Keratinocyte (primary cell): ENCODE measurements at regions not wholly inside any gene's neighbourhood (a gene's known extent, or its start where the extent isn't known, plus 50 kb on each side); places are given as distances from the start of the nearest gene placed in this dataset.

Source experiments
- DNase-seq: peaks from one replicate; pipeline ENCODE4 v3.0.0-alpha.2; 2011; ENCODE audit warnings: low read depth, missing footprints, low spot score
- FAIRE-seq: peaks from 2 replicates; lab custom pipeline; 2011; peaks lifted over from hg19 to GRCh38; lab: Jason Lieb, UNC
- H2AFZ ChIP-seq: 2 replicates; pipeline ENCODE4 v1.6.0; 2012; ENCODE audit warnings: low read length, control low read depth, inconsistent platforms; ENCODE audit not compliant: control insufficient read depth
- H3K27ac ChIP-seq: 2 replicates; pipeline ENCODE4 v1.5.1; 2011; ENCODE audit warnings: low read length; ENCODE audit not compliant: control insufficient read depth, insufficient read depth
- H3K27me3 ChIP-seq: 3 replicates; pipeline ENCODE4 v1.6.0; 2011; ENCODE audit warnings: low read length; ENCODE audit not compliant: control insufficient read depth, insufficient read depth; ENCODE audit errors: extremely low read depth
- H3K36me3 ChIP-seq, 2 experiments: 2 replicates in 1 of 2; 3 replicates in 1 of 2; pipeline ENCODE4 v1.5.1; 2011; ENCODE audit warnings: low read length in 2 of 2, mild to moderate bottlenecking in 1 of 2; ENCODE audit not compliant: control insufficient read depth in 2 of 2, insufficient read depth in 2 of 2; ENCODE audit errors: extremely low read depth in 1 of 2
- H3K4me1 ChIP-seq: 3 replicates; pipeline ENCODE4 v1.5.1; 2011; ENCODE audit warnings: low read length; ENCODE audit not compliant: control insufficient read depth, insufficient read depth; ENCODE audit errors: extremely low read depth
- H3K4me2 ChIP-seq: 3 replicates; pipeline ENCODE4 v1.6.0; 2011; ENCODE audit warnings: low read depth, low read length; ENCODE audit not compliant: control insufficient read depth, insufficient read depth; ENCODE audit errors: extremely low read depth
- H3K4me3 ChIP-seq, 3 experiments: fragments of 200-600 bp in 1 of 3; sonication (generic) in 1 of 3; 2 replicates in 2 of 3; 3 replicates in 1 of 3; pipeline ENCODE4 v1.5.1; 2011 to 2016; ENCODE audit warnings: low read length in 3 of 3, mild to moderate bottlenecking in 3 of 3, control low read depth in 2 of 3, inconsistent platforms in 1 of 3, low read depth in 1 of 3, mixed read lengths in 1 of 3, mixed run types in 1 of 3, moderate library complexity in 1 of 3; ENCODE audit not compliant: control insufficient read depth in 2 of 3, insufficient read depth in 2 of 3; ENCODE audit errors: extremely low read depth in 1 of 3
- H3K79me2 ChIP-seq: 2 replicates; pipeline ENCODE4 v1.6.0; 2012; ENCODE audit warnings: low read length; ENCODE audit not compliant: control insufficient read depth, insufficient read depth
- H3K9ac ChIP-seq: 3 replicates; pipeline ENCODE4 v1.6.0; 2011; ENCODE audit warnings: low read length; ENCODE audit not compliant: control insufficient read depth, insufficient read depth; ENCODE audit errors: extremely low read depth
- H3K9me1 ChIP-seq: 3 replicates; pipeline ENCODE4 v1.6.0; 2011; ENCODE audit warnings: low read length; ENCODE audit not compliant: control insufficient read depth, insufficient read depth; ENCODE audit errors: extremely low read depth
- H3K9me3 ChIP-seq: 2 replicates; pipeline ENCODE4 v1.5.1; 2012; ENCODE audit warnings: low read depth, low read length; ENCODE audit not compliant: control insufficient read depth
- H4K20me1 ChIP-seq: 3 replicates; pipeline ENCODE4 v1.6.0; 2011; ENCODE audit warnings: low read length; ENCODE audit not compliant: control insufficient read depth, insufficient read depth; ENCODE audit errors: extremely low read depth
- CTCF ChIP-seq, 3 experiments: IDR thresholded peaks in 1 of 3; conservative IDR thresholded peaks in 1 of 3; optimal IDR thresholded peaks in 1 of 3; 2 replicates in 2 of 3; 3 replicates in 1 of 3; pipeline versions ENCODE3 to v1.5.1; 2011; ENCODE audit warnings: low read length in 3 of 3, mild to moderate bottlenecking in 3 of 3, moderate library complexity in 2 of 3, control low read depth in 1 of 3, inconsistent platforms in 1 of 3; ENCODE audit not compliant: insufficient read depth in 2 of 3; ENCODE audit errors: extremely low read depth in 1 of 3
- EZH2 ChIP-seq: IDR thresholded peaks from one replicate; pipeline ENCODE4 v1.6.1; 2012; ENCODE audit warnings: inconsistent platforms, mild to moderate bottlenecking, low read length, moderate library complexity
- dilution Hi-C: fragments of 300-500 bp; cut with MboI; formaldehyde crosslinking; loops from one replicate; pipeline ENCODE4 v1.7.0; 2020; ENCODE audit warnings: low sequenced_read_pairs; ENCODE audit not compliant: extremely low pct_ligation_motif_present

GRCh38 chr1:208614610-208615009 is 370.4 kb upstream of the PLXNA2 start:
- Histone ChIP-seq H3K9ac (no peak overlapping the region), H3K79me2 (no peaks in the 10 kb centered on the region), H2AFZ (no peak overlapping the region), H3K4me1 (no peaks in the 10 kb centered on the region), H4K20me1 (no peaks in the 10 kb centered on the region), H3K9me3 (no peaks in the 10 kb centered on the region), H3K27ac (no peak overlapping the region), H3K4me2 (no peak overlapping the region), H3K27me3 (no peaks in the 10 kb centered on the region), H3K4me3 (no peak overlapping the region), H3K9me1 (no peaks in the 10 kb centered on the region), H3K36me3 (no peaks in the 10 kb centered on the region)
- FAIRE-seq (no peak), DNase-seq (no peak)
- dilution Hi-C loops, result no loop called here
- no peak for TF ChIP-seq EZH2
- TF ChIP-seq CTCF (optimal IDR thresholded peaks at IDR 0.05 in 1 of 3, IDR thresholded peaks at IDR 0.05 in 1 of 3, conservative IDR thresholded peaks at IDR 0.05 in 1 of 3; ENCODE audit: extremely low read depth in 1 of 3, insufficient read depth in 2 of 3, low read length in 3 of 3), result no peak

DNA sequence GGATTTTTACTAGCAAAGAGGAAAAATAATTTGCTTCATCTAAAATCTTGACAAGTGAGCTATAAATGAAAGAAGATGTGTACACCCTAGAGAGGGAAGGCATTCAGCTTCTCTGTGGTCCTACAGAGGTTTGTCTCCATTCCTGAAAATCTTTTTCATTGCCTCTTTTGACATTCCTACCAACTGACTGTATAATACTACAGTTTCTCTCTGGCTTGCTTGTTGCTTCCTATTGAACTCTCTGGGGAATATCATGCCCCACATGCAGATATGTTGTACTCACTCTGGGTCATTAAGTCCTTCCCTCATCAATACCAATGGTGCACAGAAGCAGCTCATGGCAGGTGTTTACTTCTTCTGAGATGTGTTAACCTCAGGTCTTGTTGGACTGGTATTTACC is 371.2 kb upstream of the PLXNA2 start:
- H3K4me1 ChIP-seq, result no peaks in the 10 kb centered on the region
- no peaks in the 10 kb centered on the region for H3K27me3 ChIP-seq
- H3K36me3 ChIP-seq, result no peaks in the 10 kb centered on the region
- H3K4me3 ChIP-seq, result no peak overlapping the region
- H3K27ac ChIP-seq, result no peak overlapping the region
- no peaks in the 10 kb centered on the region for H3K9me3 ChIP-seq
- no peak for DNase-seq
- H4K20me1 ChIP-seq, result no peaks in the 10 kb centered on the region
- H3K9me1 ChIP-seq, result no peaks in the 10 kb centered on the region
- no peak for TF ChIP-seq EZH2
- TF ChIP-seq CTCF (optimal IDR thresholded peaks at IDR 0.05 in 1 of 3, IDR thresholded peaks at IDR 0.05 in 1 of 3, conservative IDR thresholded peaks at IDR 0.05 in 1 of 3; ENCODE audit: extremely low read depth in 1 of 3, insufficient read depth in 2 of 3, low read length in 3 of 3), result no peak
- no peaks in the 10 kb centered on the region for H3K79me2 ChIP-seq
- H3K9ac ChIP-seq, result no peak overlapping the region
- dilution Hi-C loops, result no loop called here
- no peak overlapping the region for H2AFZ ChIP-seq
- H3K4me2 ChIP-seq, result no peak overlapping the region
- no peak for FAIRE-seq
